ENCODE measurements at regions not wholly inside any gene's neighbourhood (a gene's known extent, or its start where the extent isn't known, plus 50 kb on each side); places are given as distances from the start of the nearest gene placed in this dataset.

DNA sequence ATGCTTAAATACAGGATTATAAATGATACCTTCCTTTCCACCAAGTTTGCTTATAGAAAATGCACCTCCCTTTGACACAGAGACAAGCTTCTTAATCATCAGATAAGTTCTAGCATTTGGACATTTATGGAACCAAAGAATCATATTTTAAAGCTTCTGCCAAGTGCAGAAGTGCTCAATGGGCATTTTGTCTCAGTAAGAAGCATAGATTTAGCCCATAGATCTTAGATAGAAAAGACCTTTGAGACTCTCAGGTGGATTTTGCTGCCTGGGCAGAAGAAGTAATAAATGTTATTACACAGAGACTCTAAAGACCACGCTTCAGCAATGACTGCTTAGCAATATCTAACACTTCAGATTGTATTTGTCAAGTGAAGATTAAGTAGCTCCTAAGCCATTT is 174.6 kb downstream of the VEGFC start:
- no TSS peak for BruUV-seq (replicated peaks)
- Histone ChIP-seq H3K4me1 (ENCODE audit: control insufficient read depth, insufficient read depth, low read length) (no peaks in the 10 kb centered on the region), H3K36me3 (ENCODE audit: control insufficient read depth, insufficient read depth, low read length) (no peaks in the 10 kb centered on the region), H3K4me3 (ENCODE audit: low read depth in 2 of 2, low read length in 2 of 2) (no peak overlapping the region), H3K27ac (ENCODE audit: low read length) (no peak overlapping the region), H3K27me3 (ENCODE audit: control insufficient read depth, insufficient read depth, low read length) (no peaks in the 10 kb centered on the region), H3K9me3 (ENCODE audit: control insufficient read depth, insufficient read depth, low read depth, low read length) (no peaks in the 10 kb centered on the region)
- ChIA-PET CTCF (no interaction called here), POLR2A (no interaction called here)
- no peak for DNase-seq (ENCODE audit: low read depth, low spot score)
- no peak for ATAC-seq
- TF ChIP-seq POLR2AphosphoS5 (IDR thresholded peaks at IDR 0.05; ENCODE audit: low read depth, low read length) (no peak), TCF7L2 (IDR thresholded peaks at IDR 0.05; ENCODE audit: low read depth, low read length) (no peak), SIN3A (IDR thresholded peaks at IDR 0.05; ENCODE audit: borderline replicate concordance, insufficient read depth, low read depth, low read length) (no peak)
- TF ChIP-seq, protein P1, sequence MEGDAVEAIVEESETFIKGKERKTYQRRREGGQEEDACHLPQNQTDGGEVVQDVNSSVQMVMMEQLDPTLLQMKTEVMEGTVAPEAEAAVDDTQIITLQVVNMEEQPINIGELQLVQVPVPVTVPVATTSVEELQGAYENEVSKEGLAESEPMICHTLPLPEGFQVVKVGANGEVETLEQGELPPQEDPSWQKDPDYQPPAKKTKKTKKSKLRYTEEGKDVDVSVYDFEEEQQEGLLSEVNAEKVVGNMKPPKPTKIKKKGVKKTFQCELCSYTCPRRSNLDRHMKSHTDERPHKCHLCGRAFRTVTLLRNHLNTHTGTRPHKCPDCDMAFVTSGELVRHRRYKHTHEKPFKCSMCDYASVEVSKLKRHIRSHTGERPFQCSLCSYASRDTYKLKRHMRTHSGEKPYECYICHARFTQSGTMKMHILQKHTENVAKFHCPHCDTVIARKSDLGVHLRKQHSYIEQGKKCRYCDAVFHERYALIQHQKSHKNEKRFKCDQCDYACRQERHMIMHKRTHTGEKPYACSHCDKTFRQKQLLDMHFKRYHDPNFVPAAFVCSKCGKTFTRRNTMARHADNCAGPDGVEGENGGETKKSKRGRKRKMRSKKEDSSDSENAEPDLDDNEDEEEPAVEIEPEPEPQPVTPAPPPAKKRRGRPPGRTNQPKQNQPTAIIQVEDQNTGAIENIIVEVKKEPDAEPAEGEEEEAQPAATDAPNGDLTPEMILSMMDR (IDR thresholded peaks at IDR 0.05) = no peak
- TF ChIP-seq, protein P2, sequence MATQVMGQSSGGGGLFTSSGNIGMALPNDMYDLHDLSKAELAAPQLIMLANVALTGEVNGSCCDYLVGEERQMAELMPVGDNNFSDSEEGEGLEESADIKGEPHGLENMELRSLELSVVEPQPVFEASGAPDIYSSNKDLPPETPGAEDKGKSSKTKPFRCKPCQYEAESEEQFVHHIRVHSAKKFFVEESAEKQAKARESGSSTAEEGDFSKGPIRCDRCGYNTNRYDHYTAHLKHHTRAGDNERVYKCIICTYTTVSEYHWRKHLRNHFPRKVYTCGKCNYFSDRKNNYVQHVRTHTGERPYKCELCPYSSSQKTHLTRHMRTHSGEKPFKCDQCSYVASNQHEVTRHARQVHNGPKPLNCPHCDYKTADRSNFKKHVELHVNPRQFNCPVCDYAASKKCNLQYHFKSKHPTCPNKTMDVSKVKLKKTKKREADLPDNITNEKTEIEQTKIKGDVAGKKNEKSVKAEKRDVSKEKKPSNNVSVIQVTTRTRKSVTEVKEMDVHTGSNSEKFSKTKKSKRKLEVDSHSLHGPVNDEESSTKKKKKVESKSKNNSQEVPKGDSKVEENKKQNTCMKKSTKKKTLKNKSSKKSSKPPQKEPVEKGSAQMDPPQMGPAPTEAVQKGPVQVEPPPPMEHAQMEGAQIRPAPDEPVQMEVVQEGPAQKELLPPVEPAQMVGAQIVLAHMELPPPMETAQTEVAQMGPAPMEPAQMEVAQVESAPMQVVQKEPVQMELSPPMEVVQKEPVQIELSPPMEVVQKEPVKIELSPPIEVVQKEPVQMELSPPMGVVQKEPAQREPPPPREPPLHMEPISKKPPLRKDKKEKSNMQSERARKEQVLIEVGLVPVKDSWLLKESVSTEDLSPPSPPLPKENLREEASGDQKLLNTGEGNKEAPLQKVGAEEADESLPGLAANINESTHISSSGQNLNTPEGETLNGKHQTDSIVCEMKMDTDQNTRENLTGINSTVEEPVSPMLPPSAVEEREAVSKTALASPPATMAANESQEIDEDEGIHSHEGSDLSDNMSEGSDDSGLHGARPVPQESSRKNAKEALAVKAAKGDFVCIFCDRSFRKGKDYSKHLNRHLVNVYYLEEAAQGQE (IDR thresholded peaks at IDR 0.05; ENCODE audit: insufficient read depth in 1 of 2, low read depth in 2 of 2, low read length in 1 of 2) = no peak
- intact Hi-C loops (cut with micrococcal nuclease; ENCODE audit: unreplicated experiment) = no loop called here
- in situ Hi-C loops (cut with HindIII; ENCODE audit: low pct_unique_long_range_greater_than_20kb, low sequenced_read_pairs) = no loop called here

DNA sequence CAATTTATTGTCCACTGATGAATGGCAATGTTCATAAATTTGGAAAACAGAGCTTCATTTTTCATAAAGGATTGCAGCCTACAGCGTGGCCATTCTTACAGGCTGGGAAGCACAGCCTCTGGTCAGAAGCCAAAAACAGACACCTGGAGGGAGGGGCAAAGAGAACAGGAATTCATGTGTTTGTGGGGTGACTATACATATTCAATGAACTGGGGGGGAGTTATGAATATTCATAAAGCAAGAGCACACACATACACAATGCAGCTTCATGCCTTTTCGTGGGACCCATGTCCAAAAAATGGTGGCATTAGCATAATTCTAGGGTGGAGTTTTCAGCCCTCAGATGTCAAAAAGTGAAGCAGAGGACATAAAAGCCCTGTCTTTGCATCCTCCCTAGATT is 173.3 kb downstream of the VEGFC start:
- CTCF ChIA-PET = no interaction called here
- DNase-seq (ENCODE audit: low read depth, low spot score) = no peak
- intact Hi-C loops (cut with micrococcal nuclease; ENCODE audit: unreplicated experiment) = no loop called here
- no peaks in the 10 kb centered on the region for H3K4me1 ChIP-seq (ENCODE audit: control insufficient read depth, insufficient read depth, low read length)
- no peak overlapping the region for H3K4me3 ChIP-seq (ENCODE audit: low read depth in 2 of 2, low read length in 2 of 2)
- POLR2A ChIA-PET = no interaction called here
- H3K27ac ChIP-seq (ENCODE audit: low read length) = no peak overlapping the region
- no peaks in the 10 kb centered on the region for H3K9me3 ChIP-seq (ENCODE audit: control insufficient read depth, insufficient read depth, low read depth, low read length)
- no TSS peak for BruUV-seq (replicated peaks)
- TF ChIP-seq SIN3A (IDR thresholded peaks at IDR 0.05; ENCODE audit: borderline replicate concordance, insufficient read depth, low read depth, low read length) (no peak), POLR2AphosphoS5 (IDR thresholded peaks at IDR 0.05; ENCODE audit: low read depth, low read length) (no peak), TCF7L2 (IDR thresholded peaks at IDR 0.05; ENCODE audit: low read depth, low read length) (no peak)
- TF ChIP-seq, protein P2 (IDR thresholded peaks at IDR 0.05; ENCODE audit: insufficient read depth in 1 of 2, low read depth in 2 of 2, low read length in 1 of 2) = no peak
- TF ChIP-seq, protein P1 (IDR thresholded peaks at IDR 0.05) = no peak
- no peaks in the 10 kb centered on the region for H3K36me3 ChIP-seq (ENCODE audit: control insufficient read depth, insufficient read depth, low read length)
- no peak for ATAC-seq
- H3K27me3 ChIP-seq (ENCODE audit: control insufficient read depth, insufficient read depth, low read length) = no peaks in the 10 kb centered on the region
- in situ Hi-C loops (cut with HindIII; ENCODE audit: low pct_unique_long_range_greater_than_20kb, low sequenced_read_pairs) = no loop called here

Measured in Panc1 (cell line).